NCI-H82 treated with DMSO at 0.1 percent for 48 hours (cell line): ENCODE measurements at regions not wholly inside any gene's neighbourhood (a gene's known extent, or its start where the extent isn't known, plus 50 kb on each side); places are given as distances from the start of the nearest gene placed in this dataset.

Experiments
- DNase-seq: peaks from one replicate; lab custom pipeline; 2025; ENCODE audit not compliant: unreplicated experiment; lab: John Stamatoyannopoulos, UW

DNA sequence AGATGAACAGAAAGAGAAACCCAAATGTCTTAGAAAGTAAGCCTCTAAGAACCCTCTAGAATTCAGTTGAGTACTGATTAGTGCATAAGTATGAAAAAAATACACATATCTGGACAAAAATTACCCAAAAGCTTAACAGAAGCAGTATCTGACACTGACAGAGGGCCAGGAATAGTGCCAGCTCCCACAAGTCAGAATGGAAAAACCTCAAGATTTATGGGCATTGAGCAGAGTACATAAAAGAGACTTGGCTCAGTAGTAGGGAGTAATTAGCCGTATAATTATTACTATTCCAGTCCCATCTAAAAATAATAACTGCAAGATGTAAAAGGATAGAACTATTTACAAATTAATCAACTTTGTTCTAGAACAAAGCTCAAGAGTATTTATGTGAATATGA, 834.5 kb downstream of the FAM181B start:
- no peak for DNase-seq

DNA sequence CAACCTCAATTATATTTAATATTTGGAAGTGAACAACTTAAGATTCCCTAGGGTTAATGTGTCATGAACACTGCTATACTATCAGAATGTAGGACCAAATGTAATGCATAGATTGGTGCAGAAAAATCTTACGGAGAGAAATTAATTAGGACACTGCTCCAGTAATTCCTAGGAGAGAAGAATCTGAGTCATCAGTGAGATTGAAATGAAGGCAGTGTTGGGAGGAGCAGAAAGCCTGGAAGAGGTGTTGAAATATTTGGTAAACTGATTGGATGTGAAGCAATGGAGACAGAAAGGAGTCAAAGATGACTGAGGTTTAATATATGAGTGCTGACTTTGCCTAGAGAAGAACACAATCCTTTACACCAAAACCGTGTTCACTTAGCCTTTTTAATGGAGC, 836.0 kb downstream of the FAM181B start:
- no peak for DNase-seq

DNA sequence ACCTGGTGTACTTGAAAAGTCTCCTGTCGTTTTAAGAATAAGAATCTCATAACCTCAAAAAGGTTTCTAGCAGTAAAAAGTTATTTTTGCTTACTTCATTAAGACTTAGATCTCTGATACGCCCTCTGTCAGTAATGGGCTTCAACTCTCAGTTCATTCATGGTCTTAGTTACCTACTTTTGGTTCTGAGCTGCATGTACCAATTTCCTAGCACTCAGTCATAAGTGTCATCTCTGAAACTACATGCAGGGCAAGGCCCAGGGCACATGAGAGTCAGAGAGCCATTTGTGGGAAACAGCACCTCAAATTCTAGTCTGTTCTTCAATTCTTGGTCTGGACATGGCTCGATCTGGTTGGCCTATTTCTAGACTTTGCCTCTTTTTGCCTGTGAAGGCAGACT, 838.4 kb downstream of the FAM181B start:
- no peak for DNase-seq

DNA sequence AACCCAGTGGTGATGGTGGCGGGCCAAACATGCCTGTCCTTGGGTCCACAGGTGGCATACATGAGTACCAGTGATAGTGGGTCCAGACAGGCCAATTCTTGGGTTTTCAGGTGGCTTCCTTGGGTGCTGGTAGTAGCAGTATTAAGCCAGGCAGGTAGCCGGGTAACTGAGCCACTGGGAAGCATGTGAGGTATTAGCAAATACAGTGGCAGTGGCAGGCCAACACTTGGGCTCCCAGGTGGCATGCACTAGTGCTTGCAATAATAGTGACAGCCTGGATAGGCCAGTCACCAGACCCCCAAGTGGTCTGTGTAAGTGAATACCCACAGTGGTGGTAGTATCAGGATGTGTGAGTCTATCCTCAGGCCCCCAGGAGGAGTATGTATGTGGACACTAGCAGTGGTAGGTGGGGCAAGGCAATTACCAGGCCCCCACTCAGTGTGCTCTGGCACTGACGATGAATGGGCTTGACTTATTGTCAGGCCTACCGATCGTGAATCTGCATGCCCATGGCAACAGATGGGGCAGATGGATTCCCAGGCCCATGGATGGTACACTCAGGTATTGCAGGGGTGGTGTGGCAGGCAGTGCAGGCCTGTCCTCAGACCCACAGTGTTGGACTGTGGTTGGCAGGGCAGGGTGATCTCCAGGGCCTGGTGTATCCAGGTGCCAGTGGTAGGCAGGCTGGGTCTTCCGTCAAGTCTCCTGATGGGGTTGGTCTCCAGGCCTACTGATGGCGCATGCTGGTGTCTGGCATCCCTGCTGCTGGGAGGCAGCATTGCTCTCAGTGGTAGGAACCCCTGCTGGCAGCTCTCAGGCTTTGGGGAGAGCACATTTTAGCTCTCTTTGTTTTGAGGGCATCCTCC, 840.7 kb downstream of the FAM181B start:
- no peak for DNase-seq

DNA sequence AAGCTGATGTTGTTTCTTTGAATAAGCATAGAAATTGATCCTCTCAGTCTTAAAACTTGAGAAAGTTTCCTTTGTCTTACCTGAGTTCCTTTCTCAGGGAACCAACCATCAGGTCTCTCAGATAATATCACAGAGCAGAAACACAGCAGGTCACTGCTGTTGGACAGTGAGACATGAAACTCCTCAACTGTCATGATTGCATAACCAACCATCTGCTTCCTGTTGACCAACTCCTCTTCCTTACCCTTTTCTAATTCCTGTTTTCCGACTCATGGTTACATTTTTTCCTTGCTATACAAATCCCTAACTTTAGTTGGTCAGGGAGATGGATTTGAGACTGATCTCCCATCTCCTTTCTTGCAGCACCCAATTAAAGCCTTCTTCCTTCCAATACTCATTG, 845.3 kb downstream of the FAM181B start:
- no peak for DNase-seq

DNA sequence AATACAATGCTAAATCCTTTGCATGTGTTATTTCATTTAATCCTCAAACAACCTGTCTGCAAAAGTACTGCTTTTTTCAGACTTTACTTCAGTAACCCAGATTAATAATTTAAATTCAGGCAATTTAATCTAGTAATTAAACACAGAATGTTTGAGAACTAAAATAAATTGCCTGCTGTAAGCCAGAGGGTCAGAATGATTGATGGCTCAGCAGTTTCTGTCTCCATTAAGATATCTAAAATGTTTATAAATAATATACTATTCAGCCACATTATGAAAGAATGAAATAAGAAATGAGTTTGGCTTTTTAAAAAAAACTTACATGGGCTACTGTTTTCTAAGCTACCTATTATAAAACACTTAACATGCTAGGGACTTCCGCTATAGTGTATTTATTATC, 846.0 kb downstream of the FAM181B start:
- no peak for DNase-seq

DNA sequence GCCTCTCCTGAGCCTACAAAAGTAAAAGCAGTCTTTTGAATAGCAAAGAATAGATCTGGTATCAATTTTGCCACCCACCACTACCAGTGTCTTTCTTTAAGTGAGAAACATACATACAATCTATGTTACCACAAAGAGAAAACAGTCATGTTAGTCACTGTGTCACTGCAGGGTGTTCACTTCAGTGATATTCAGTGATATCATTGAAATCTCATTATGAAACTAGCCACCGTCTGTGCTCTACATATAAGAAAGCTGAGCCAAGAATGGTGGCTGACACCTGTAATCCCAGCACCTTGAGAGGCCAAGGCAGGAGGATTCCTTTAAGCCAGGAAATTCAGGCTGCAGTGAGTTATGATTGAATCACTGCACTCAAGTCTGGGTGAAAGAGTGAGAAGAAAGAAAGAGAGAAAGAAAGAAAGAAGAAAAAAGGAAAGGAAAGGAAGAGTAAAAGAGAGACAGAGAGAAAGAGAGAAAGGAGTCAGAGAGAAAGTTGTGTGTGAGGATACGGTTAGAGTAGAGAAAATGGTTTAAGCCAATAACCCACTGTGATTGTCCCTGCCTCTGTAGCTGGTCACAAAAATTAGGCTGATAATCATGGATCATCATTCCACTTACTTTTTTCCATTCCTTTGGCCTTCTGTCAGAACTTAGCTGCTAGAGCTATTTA, 847.1 kb downstream of the FAM181B start:
- no peak for DNase-seq

DNA sequence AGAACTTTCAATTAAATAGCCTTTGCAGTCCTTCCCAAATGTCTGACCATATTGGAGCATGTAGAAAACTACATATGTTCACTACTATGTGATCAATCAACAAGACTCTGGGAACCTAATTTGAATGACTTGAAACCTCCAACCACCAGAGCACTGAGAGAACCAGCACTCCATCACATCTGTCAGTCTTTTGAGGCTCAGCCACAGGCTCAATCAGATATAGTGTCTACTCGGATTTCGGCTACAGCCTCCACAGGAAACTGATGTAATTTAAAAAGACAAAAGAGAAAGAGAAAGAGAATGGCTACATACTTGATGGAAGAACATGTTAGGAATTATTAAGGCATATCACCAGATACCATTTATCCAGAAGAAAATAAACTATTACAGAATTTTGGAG, 859.0 kb downstream of the FAM181B start:
- peak; percentile 19 for DNase-seq

DNA sequence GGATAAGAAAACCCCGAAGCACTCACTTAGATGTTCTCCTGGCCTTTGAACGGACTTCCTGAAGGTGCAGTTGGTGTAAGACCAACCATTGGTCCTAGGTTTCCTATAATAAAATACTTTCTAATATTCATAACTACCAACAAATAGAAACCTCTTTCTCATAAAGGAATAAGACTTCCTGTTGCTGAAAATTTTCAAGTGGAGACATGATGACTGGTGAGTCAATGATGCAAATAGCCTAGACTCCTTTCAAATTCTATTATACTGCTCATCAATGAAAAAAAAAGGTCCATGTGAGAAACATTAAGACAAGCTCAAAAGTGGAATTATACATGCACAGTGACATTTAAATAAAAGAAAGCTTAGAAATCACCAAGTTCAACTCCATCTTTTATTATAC, 862.8 kb downstream of the FAM181B start:
- DNase-seq = no peak

DNA sequence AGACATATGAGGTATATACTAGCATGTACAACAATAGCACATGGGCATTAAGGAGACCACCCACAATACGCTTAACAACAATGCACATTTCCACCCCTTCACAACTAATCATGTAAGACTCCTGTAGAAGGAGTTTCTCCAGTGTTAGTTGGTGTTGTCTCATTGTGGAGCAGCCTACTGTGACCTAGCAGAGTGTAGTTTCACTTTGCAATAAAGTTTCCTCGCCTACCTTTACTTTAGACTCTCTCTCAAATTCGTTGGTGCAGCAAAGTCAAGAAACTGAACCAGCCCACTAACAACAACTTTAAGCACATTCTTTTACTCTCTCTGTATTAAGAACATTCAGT, 863.6 kb downstream of the FAM181B start:
- no peak for DNase-seq

DNA sequence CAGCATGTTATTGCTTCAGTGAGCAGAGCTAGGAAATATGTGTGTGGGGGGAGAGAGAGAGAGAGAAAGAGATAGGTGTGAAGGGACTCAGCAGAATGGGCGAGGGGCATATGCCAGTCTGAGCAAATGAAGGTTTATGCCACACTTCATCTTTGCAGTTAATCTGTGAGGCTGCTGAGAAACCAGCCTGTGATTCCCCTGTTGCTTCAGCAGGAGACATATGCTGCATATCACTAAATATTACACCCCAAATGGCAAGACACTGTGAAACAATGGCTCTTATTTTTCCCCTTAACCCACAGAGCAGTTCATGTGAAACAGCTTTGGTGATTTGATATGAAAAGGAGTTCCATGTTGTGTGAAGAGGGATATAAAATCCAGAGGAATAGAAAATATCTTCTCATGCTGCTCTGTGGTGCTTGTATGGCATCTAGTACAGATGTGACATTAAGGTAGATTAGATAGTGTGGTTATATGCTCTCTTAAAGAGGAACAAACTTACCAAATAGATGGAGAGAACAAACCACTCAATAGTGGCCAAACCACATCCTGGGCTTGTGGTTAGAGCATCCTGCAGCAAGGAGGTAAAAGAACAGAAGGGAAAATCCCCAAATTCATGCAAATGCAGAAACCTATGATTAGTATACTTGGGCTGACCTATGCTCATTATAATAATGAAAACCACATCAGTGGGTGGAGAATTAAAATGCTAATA, 864.2 kb downstream of the FAM181B start:
- no peak for DNase-seq

DNA sequence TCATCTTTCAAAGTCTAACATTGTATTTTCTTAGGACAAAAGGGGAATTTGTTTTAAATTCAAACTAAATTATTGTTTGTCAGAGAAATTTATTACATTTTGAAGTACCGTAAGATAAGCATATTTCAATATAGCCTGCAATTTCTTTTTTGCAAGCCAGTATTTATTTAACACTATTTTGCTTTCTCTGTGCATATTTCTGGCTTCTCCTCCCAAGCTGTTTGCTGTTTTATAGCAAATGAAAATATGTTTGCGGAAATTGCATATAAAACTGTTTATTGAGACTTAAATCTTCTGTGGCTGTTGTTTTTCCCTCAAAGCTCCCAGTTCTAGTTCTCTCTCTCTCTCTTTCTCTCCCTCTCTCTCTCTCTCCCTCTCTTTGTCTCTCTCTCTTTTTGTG, 866.8 kb downstream of the FAM181B start:
- no peak for DNase-seq

DNA sequence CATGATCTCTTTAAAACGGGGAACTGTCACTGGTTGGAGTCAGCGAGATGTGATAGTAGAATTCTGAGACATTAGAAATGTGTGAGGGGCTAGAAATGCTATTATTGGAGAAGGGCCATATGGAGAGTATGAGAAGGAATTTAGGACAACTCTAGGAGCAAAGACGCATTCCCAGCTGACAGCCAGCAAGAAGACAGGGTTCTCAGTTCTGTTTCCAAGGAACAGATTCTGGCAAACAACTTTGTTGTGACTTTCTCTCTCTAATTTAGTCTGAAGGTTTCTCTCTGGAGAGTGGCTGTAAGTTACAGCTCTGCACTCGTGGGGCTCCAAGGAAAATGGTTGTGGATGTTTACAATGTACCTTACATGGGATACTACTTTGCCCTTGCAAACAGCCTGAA, 876.3 kb downstream of the FAM181B start:
- DNase-seq = no peak

DNA sequence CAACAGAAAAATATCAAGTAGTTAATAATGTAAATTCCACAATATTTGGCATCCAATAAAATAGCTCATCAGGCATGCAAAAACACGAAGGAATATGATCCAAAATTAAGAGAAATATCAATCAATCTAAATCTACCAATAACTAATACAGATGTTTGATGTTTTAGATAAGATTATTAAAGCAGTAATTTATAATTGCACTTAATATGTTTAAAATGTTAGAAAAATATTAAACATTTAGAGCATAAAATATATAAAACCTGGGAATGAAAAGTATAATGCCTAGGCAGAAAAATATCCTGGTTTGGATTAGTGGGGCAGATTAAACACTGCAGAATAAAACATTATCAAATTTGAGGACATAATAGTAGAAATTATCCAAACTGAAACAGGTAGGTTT, 879.9 kb downstream of the FAM181B start:
- no peak for DNase-seq

DNA sequence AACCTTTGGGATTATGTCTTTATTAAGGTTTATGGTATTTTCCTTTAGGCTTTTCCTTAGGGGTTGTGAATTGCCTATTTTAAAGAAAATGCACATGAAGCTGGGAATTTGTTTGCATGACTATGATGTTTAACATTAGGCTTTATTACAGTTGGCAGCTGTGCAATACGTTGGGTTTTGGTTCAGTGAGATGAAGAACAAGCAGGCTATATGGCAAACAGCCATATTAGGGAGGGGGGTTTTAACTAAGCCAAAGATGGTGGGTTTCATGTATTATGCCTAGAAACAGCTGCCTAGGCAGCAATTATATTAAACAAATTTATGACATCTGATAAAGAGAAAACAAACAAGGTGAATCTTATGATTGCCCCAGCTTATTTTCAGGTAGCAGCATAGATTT, 880.8 kb downstream of the FAM181B start:
- no peak for DNase-seq

DNA sequence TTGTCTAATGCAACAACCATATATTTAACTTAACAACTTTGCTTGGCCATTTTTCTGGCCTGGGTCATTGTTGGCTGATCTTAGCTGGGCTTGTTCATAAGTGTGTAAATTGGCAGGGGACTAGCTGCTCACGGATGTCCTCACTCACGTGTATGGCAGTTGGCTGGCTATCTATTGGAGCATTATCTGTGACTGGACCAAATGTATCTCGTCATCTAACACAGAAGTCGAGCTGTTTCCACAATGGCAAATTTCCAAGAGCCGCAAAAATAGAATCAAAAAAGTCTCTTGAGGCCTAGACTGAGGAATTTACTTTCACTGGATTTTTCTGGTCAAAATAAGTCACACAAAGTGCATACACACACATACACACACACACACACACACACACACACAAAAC, 893.3 kb downstream of the FAM181B start:
- DNase-seq = no peak

DNA sequence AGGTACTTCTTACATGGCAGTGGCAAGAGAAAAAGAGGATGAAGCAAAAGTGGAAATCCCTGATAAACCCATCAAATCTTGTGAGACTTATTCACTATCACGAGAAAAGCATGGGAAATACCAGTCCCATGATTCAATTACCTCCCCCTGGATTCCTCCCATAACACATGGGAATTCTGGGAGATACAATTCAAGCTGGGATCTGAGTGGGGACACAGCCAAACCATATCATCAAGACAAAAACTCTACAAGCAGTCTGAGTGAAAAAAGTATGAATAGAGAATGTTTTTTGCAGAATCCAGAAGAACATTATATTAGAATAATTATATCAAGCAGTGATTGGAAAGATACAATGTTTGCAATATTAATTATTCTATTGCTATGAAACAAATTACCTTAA, 893.7 kb downstream of the FAM181B start:
- no peak for DNase-seq

DNA sequence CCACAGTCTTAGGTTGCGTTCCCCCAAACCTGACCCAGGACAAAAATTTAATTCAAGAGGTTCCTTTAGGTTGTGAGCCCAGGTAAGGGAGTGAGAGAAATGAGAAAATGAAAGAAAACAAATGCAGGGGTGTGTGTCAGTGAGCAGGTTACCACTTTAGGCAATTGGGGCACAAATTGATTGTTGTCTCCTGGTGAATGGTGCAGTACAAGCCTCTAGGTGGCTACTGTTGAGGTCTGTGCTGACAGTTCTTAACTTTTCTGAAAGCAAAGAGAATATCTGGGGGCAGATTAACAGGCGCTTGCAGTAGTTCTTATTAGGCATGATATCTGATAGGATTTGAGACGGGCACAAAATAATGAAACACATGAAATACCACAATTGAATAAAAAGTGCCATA, 894.6 kb downstream of the FAM181B start:
- DNase-seq = no peak

DNA sequence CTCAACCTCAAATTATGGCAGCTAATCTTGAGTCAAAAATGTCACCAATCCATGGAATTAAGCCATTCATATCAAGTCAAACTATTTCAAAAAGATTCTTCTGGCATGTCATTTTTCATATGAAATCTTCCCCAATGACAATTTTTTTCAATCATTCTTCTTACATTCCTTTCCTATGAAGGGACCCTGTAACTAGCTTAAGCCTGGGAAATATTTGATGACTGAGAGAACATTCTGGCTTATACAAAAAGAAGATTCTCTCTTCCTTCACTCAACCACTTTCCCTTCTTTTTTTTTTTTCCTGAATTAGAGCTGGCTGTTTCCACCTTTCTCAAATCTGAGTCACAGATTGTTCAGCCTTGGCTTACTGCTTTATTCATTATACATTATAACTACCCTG, 903.7 kb downstream of the FAM181B start:
- DNase-seq = no peak

DNA sequence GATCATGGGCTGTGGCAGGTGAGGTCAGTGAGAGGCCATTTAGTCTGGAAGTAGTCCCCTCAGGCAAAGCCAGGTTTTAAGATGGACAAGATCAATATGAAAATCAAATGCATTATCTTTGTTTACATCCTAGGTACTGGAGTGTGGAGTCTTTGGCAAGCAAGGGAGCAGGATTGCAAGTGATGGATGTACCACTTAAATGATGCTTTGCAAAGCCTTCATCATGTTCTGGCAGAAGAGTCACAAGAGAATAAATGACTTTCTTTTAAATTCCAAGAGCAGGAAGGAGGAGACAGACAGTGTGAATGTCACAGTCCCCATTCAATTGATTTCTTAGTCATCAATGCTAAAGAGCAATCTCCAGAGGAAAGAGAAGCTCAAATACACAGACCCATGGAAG, 908.3 kb downstream of the FAM181B start:
- DNase-seq = no peak

DNA sequence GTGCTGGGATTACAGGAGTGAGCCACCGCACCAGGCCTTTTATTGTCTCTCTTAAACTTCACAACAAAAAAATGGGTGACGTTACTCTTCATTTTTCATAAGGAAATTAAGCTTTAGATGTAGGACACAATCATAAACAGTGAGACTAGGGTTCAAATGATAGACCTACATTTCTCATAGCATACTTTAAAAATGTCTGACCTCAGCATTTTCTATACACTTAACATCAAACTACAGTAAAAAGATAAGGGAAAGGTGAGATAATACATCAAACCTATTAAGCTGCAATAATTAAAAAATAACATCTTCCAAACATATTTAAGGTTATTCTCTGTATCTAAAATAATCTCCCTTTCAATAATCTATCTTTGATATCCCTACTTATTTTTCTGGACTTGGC, 914.2 kb downstream of the FAM181B start:
- no peak for DNase-seq

DNA sequence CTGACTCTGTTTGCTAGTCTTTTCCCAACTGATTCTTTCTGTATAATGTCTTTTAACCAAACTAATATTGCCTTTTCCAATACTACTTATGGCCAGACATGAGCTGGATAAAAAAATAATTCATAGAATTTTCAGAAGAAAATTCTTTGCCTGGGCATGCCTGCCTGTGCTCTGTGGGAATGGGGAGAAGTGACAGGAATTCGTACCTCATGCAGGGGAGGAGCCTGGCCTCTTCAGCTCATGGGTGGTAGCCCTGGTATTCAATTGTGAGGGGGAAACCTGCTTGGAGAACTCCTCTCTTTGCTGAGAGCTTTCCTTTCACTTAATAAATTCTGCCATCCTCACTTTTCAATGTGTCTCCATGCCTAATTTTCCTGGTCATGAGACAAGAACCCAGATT, 928.8 kb downstream of the FAM181B start:
- DNase-seq = no peak
